ENCODE measurements at regions not wholly inside any gene's neighbourhood (a gene's known extent, or its start where the extent isn't known, plus 50 kb on each side); places are given as distances from the start of the nearest gene placed in this dataset.

DNA sequence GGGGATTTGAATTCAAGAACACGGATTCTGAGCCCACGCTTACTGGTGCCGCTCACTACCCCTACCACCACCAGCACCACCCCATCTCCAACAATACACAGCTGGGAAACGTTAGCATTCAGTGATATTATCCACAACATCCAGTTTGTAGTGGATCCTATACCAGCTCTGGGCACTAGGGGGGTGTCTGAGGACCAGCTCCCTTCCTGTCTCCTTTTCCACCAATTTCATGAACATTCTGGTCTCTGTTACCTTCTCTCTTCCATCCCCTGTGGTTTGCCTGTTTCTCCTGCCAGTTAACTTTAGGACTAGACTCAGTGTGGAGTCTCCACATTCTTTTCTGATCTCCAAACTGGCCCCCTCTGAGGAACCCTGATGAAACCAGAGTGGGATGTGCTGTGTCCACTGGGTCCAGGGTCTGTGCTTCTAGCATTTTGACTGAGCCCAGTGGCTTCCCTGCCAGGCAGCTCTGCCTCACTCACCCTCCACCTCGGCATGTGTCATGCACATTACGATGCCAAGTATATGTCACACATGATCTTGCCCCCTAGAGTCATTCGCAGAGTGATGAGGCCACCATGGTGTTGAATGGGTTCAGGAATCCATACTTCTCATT, 187.0 kb upstream of the CDH13 start:
- in situ Hi-C loops (cut with HindIII; ENCODE audit: low sequenced_read_pairs), result no loop called here

GRCh38 chr16:82433042-82433441, 193.7 kb upstream of the CDH13 start:
- H3K4me3 ChIP-seq (ENCODE audit: low read depth, low read length), result no peak overlapping the region
- DNase-seq (ENCODE audit: low read depth, low spot score), result no peak
- TF ChIP-seq CTCF (IDR thresholded peaks at IDR 0.05; ENCODE audit: low read depth, low read length), result no peak
- in situ Hi-C loops (cut with HindIII; ENCODE audit: low sequenced_read_pairs), result no loop called here

More for the DNA sequence above, 187.0 kb upstream of the CDH13 start:
- peak; percentile 58 for TF ChIP-seq CTCF (IDR thresholded peaks at IDR 0.05; ENCODE audit: low read depth, low read length)
- DNase-seq (ENCODE audit: low read depth, low spot score), result no peak
- H3K4me3 ChIP-seq (ENCODE audit: low read depth, low read length), result no peak overlapping the region

- in situ Hi-C loops (cut with HindIII; ENCODE audit: low sequenced_read_pairs), result no loop called here
- no peak for DNase-seq (ENCODE audit: low read depth, low spot score)
- no peak for TF ChIP-seq CTCF (IDR thresholded peaks at IDR 0.05; ENCODE audit: low read depth, low read length)
- no peak overlapping the region for H3K4me3 ChIP-seq (ENCODE audit: low read depth, low read length)
Observed at GRCh38 chr16:82432261-82432660, 194.5 kb upstream of the CDH13 start.

- in situ Hi-C loops (cut with HindIII; ENCODE audit: low sequenced_read_pairs), result no loop called here
- DNase-seq (ENCODE audit: low read depth, low spot score), result no peak
- no peak for TF ChIP-seq CTCF (IDR thresholded peaks at IDR 0.05; ENCODE audit: low read depth, low read length)
- H3K4me3 ChIP-seq (ENCODE audit: low read depth, low read length), result no peak overlapping the region
Observed at GRCh38 chr16:82425661-82426060, 201.1 kb upstream of the CDH13 start.

- no peak overlapping the region for H3K4me3 ChIP-seq (ENCODE audit: low read depth, low read length)
- no peak for DNase-seq (ENCODE audit: low read depth, low spot score)
- no peak for TF ChIP-seq CTCF (IDR thresholded peaks at IDR 0.05; ENCODE audit: low read depth, low read length)
- in situ Hi-C loops (cut with HindIII; ENCODE audit: low sequenced_read_pairs), result no loop called here
Observed at GRCh38 chr16:82421851-82422250, 204.9 kb upstream of the CDH13 start.

- no peak for DNase-seq (ENCODE audit: low read depth, low spot score)
- in situ Hi-C loops (cut with HindIII; ENCODE audit: low sequenced_read_pairs), result no loop called here
- no peak for TF ChIP-seq CTCF (IDR thresholded peaks at IDR 0.05; ENCODE audit: low read depth, low read length)
Observed at GRCh38 chr16:82419332-82419731, 207.4 kb upstream of the CDH13 start.

More at GRCh38 chr16:82419332-82419731, 207.4 kb upstream of the CDH13 start:
- no peak overlapping the region for H3K4me3 ChIP-seq (ENCODE audit: low read depth, low read length)
